ENCODE measurements at regions not wholly inside any gene's neighbourhood (a gene's known extent, or its start where the extent isn't known, plus 50 kb on each side); places are given as distances from the start of the nearest gene placed in this dataset.
"Not testable (repeated sequence)": the region's sequence is repeated elsewhere in the genome, so short reads cannot be mapped to it uniquely, and the experiment has no call there.

DNA sequence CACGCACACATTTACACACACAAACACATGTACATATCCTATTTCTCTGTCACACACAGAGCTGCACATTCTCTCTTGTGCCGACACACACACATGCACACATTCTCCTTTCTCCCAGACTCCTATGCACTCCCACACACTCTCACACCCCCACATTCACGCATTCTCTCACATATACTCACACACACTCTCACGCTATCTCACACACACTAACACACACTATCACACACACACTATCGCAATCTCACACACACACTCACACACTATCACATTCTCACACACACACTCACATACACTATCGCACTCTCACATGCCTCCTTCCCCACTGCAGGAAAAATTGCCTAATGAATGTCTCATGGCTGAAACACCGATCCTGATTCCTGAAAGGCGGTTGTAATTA is 450.7 kb downstream of the AACS start:
- DNase-seq: no peak

DNA sequence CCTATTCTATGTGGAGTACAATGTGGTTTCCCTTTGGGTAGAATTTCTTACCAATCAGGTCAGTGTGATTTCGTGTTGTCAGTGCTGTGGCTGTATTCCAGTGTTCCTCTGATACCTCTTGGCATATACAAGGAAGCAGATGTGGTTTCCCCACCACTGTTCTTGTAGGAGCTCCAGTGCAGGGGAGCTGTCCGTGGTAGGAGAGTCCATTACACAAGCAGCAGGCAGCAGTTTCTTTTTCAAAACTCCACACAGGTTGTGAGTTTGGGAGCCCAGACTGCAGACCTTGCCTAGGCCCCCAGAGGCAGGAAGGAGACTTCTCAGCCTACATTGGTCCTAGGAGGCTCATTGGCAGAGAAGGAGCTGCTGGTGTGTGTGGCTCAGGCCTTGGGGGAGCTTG is 452.8 kb downstream of the AACS start:
- no peak for DNase-seq

DNA sequence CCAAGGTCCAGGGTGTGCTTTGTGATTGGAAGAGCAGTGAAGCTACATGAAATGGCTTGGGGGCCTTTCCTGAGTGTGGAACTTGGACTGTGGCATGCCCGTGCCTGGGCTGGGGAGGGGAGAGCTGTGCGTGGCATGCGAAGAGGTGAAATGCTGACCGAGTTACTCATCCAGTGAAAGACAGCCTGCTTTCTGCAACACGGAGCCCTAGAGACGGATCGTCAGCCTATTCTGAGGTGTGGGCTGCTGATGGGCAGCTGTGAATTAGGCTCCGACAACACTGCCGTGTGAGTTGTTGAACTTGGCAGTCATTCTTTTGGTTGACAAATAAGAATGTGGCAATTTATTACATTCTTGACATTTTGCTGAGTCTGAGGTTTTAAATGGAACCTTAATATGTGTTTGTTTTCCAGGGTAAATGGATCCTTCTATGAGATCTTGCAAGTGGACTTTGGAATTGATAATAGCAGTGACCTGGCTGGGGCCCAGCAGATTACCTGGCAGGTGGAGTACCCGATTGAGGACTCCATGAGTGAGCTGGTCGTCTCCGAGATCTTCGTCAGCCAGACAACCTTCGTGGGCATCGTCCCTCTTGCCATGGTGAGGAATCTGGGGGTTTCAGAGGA is 453.9 kb downstream of the AACS start:
- DNase-seq: no peak

DNA sequence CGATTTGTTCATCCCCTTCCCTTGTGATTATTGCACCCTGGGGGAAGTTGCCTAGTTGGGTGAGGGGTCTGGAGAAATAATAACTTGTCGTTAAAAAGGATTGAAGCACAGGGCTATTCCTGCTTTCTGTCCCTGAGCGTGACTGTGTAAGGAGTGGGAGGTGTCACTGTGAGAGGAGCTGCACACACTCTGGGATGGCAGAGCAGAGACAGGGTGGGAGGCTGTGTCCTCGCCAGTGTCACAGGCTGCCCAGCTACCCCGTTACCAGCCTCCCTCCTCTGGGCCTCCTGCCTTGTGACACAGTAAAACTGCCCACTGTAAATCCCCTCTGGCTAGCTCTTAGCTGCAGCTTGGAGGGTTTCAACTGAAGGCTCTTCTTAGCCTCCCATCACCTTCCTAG is 460.6 kb downstream of the AACS start:
- no peak for DNase-seq

DNA sequence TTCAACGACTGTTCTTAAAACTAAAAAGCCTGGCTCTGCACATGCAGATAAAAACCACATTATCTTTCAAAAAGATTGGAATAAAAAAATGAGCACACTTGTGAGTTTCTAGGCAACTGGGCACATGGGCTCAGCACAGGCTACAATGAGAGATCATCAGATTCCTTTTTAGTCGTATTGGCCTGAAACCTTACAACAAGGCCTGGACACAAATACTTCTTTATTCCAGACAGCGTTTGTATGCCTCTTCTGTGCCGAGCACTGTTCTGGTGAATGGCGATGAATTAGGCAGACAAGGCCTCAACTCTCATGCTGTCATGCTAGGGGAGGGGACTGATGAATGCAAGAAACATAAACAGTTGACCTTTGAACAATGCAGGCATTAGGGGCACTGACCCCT is 463.0 kb downstream of the AACS start:
- no peak for DNase-seq

DNA sequence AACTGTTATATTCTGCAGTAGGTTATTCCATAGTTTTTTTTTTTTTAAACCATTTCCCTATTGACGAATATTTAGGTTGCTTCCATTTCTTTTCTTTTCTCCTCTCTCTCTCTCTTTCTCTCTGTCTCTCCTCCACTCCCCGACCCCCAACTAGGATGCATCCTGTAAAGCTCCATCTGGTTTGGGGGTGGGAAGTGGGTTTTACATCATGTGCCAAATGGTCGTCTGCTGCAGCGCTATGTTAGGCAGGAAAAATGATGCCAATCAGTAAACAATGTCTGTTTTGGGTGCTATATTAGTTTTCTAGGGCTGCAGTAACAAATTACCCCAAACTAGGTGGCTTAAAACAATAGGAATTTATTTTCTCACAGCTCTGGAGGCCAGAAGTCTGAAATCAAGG is 465.0 kb downstream of the AACS start:
- DNase-seq: no peak

DNA sequence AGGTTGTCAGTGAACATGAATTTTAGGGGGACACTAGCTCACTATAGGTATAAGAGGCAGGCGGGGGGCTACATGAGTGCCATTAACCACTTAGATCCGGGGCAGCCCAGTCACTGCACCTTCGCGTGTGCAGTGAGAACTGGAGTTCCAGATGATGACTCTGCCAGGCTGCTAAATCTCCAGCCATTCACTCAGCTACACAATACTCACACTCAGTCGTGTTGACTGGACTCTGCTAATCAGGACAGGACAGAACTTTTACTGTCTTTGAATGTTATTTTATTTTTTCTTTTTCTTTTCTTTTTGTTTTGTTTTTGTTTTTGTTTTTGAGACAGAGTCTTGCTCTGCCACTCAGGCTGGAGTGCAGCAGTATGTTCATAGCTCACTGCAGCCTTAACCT is 465.6 kb downstream of the AACS start:
- no peak for DNase-seq

DNA sequence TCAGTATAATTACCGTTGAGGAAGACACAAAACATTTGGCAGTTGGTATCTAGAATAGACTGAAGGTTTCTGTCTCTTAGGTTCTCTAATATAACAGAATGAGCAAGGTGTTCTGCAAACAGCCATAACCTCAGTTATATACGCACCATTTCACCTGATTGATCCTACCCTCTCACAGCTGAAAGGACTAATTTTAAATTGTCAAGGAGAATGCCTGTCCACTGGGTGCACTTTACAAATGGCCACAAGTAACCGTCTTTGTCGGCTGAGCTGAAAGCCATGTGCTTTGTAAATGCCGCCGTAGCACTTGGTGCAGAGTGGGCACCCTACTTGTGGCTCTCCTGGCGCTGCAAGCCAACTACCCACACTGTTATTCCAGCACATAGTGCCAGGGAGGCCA is 466.3 kb downstream of the AACS start:
- DNase-seq: no peak

DNA sequence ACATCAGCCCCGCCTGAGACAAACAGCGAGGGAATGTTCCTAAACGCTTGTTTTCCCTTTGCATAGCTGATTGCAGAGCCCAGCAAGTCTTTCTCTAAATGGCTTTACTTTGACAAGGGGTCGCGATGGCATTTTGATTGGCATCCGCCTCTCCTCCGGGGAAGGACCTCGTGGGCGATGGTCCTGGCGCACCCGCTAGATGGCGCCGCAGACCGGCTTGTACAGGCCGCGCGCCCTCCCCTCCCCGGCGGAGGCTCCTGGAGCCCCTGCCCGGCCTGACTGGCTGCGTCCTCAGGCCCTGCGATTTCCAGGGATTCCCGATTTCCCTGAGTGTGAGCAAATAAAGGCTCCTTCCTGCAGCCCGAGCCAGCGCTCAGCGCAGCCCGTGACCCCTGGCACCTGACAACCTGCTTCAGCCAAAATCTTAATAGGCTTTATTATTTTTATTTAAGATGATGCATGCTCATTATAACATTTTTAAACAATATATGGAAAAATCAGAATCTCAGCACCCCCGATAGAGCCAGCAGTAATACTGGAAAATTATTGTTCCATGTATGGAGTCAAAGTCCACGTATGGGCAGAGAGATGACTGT is 468.3 kb downstream of the AACS start:
- peak; percentile 7 for DNase-seq

DNA sequence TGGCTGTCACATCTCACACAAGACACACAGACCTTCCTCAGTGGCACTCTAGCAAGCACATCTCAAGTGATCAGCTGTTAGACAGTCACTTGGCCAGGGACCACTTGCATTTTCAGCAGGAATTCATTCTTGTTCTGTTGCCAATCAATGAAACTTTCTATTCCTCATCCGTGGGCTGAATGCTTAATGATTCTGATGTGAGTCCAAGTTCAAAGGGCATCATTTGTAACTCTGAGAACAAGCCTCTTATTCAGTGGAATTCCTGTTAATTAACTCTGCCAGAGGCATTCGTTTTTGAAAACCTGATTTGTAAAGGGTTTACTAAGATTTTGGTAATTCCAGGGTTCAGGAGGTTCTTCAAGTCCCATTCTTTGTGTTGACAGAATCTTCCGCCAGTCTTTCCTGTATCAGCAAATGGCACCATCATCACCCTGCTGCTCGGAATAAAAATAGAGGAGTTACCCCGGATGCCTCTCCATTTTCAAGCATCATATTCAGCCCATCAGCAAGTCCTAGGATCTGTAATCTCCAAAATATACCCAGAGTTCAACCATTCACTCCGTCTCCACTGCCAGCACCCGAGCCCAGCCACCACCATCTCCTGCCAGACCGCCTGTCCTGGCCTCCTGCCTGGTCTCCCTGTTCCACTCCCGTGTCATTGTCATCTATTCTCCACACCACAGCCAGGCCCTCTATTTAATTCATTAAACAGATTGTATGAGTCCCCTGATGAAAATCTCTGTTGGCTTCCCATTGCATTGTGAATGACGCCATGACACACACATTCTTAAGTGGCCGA is 473.4 kb downstream of the AACS start:
- DNase-seq: no peak

DNA sequence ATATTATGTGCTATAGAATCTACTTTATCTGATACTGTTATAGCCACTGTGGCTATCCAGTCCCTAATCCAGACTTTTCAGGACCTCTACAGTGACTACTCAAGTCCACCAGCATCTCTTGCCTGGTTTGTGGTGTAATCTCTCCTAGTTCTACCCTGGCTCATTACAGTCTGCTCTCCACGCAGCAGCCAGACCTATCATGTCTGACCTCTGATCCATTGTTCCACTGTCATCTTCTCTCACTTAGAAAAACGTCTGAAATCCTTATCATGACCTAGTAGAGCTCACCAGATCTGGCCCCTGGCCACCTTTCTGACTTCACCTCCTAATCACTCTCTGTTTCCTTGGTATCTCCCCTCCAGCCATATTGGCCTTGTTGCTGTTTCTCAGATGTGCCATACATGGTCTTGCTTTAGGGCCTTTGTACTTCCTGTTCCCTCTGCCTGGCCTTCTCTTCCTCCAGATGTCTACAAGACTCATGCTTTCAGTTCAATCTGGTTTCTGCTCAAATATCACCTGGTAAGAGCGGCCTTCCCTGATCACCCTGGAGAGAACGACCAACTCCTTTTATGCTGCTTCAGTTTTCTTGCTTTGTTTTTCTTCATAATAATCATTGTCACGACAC is 475.5 kb downstream of the AACS start:
- DNase-seq: no peak

DNA sequence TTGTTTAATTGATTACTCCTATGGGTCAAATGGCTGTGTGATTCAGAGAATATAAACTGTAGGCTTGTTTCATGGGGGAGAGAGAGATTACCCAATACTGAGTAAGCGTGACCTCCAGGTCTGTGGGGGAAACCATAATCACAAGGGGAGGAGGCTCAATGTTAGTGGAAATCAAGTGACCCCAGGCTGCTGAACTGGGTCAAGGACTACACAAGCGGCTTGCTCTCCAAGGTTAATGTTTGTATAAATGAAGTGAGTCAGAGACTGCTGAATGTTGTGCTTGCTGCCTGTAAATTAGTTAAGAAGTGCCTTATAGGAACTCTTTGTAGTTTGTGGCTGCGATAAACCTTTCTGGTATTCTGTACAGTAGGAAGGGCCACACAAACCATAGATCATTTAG is 479.7 kb downstream of the AACS start:
- DNase-seq: no peak

DNA sequence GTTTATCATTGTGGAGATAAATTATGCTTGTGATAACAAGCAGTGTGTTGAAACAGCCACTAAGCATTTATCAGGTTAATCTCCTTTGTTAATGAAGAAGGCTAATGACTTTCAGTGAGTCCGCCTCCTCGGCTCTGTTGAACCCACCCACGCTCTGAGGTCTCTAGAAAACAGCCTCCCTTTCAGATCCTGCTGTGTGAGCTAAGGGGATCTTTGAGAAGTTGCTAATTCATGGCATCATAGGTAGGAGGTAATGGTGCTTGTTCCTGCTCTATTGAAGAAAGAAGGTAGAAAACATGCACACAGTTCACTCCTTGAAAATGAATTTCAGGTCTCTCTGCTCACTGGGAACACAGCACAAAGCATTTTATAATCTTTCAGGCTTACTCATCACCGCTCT is 483.9 kb downstream of the AACS start:
- DNase-seq: no peak

DNA sequence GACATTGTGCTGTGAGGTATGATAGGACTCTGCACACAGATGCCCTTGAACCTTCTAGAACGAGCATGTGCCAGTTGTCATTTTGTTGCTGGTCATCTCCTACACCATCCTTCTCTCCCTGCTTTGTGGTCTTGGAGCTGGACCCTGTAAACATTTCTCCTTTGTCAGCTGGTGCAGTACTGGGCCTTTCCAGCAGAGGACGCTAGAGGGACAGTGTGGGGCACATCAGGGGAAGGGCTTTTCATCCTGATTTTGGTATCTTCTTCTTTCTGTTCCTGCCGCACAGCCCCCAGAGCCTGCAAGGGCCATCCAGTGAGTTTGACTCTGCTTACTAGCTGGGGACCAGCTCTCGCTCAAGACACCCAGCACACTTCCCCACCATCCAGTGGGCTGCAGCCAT is 484.6 kb downstream of the AACS start:
- DNase-seq: no peak

DNA sequence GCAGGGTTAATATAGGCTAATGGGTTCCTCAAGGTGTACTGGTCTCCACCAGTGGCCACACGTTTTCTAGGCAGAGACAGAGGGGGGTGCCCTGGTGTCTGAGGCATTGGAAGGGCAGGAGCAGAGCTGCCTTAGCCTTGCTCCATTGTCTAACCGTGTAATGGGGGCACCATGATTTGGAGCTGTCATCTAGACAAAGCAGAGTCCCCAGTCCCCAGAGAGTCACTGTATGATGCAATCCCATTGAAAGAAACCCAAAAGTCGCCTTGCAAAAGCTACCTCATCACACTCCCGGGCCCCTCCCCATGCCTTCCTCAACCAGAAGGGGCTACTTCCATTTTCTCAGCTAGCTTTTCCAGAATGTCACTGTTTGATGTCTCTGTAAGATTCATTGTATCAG is 487.1 kb downstream of the AACS start:
- DNase-seq: no peak

DNA sequence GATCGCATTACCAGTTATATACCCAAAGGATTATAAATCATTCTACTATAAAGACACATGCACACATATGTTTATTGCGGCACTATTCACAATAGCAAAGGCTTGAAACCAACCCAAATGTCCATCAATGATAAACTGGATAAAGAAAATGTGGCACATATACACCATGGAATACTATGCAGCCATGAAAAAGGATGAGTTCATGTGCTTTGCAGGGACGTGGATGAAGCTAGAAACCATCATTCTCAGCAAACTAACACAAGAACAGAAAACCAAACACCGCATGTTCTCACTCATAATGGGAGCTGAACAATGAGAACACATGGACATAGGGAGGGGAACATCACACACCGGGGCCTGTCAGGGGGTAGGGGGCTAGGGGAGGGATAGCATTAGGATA is 495.8 kb downstream of the AACS start:
- DNase-seq: not testable (repeated sequence)

DNA sequence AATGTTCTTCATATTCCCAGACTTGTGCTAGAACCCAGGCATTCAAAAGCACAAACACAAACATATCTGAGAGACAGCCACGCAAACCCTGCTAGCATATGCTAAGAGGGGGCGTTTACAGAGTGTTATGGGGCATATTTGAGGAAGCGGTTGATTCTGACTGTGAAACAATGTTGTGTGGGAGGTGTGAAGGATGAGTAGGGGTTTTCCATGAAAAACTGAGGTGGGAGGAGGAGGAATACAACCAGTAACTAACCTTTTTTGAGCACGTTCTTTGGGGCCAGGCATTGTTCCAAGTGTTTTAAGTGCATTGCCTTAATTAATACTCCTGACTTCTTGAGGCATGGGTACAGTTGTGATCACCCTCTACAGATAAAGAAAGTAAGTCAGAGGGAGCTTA is 499.5 kb downstream of the AACS start:
- no peak for DNase-seq

DNA sequence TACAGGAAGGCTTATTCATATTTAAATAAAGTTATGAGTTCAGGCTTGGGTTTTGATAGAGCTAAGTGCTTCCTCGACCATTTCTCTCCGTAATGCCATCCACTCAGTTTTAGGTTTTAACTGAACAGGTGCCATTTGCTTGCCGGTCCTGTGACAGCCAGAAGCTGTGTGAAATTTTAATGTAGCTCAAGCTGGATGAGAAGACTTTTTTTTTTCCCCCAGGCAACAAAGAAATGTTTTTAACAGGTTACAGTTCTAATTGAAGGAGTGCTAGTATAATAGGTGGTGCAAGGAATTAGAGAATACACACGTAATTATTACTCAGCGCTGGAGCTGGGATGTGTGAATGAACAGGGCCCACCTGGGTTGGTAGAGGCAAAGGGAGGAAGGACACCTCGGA is 502.3 kb downstream of the AACS start:
- DNase-seq: no peak

DNA sequence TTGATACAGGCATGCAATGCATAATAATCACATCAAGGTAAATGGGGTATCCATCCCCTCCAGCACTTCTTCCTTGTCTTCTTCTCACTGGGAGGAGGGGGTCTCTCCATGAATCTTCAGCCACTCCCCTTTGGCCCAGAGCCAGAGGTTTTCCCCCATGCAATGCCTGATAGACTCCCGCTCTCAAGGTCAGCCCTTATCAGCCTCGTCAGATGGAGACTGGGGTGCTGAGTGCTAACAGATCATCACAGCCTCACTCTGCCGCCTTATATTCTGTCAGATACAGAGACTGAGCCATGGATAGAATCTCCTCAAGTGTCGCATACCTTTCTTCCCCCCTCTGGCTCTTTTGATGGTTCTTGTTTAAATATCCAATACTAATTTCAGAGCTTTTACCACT is 503.1 kb downstream of the AACS start:
- DNase-seq: no peak

DNA sequence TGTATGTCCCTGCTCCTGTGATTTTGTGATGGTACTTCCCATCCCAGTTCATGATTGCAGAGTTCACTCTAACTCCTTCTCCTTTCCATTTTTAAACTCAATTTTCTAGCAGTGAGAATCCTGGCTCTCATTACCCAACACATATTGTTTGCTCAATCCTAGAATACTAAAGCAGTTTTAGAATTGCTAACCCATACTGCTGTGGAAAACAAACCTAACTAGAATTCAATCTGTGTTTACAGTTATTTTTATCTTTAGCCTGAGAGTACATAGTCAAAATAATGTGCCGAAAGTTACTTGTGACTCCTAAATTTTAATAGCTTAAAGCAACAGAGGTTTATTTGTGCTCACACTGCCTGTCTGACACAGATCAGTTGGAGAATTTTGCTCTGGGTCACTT is 508.0 kb downstream of the AACS start:
- no peak for DNase-seq

DNA sequence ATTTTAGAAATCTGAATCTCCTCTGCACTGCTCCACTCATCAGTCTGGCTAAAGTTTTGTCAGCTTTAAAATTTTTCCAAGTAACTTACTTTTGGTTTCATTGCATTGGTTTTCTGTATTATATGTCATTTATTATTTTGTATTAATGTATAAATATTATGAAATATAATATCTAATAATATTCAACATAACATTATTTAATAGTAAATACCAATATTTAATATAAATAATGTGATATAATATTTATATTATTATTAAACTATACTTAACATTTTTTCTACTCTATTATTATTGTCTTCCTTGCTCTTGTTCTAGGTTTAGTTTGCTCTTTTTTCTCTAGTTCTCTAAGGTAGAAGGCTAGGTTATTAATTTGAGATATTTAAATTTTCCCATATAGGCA is 512.1 kb downstream of the AACS start:
- no peak for DNase-seq

DNA sequence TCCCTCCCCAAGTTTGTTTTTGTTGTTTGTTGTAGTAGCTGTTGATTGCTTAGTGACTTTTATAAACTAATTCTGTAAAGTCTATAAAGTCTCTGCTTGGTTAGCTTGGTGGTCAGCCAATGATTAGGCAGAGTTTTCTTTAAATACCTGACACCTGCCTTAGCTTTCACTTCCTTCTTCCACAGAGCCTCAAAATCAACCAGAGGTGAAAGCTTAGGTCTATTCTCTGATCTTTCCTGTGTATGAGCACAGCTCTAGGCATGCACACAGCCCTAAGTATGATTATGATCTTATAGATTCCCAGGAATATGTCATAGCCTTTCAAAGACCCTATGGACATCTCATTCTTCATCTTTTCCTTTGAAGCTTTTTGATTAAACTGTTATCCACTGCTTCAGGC is 514.7 kb downstream of the AACS start:
- no peak for DNase-seq

DNA sequence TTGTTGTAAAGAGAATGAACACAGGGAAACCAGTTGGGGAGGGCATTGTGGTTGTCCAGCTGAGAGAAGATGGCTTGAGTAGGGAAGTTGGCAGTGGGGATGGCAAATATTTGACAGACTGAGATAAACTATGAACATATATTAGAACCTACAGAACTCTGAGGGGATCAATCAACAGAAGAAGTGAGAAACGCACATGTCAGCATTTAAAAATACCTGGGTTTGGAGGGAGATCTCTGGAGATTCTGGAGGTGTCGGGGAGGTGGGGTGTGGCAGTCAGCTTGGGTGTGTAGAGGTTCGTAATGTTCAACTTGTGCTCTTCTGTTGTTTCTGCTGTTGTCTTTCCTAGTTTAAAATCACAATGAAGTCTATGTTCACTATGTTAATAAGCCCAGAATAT is 517.8 kb downstream of the AACS start:
- DNase-seq: no peak

DNA sequence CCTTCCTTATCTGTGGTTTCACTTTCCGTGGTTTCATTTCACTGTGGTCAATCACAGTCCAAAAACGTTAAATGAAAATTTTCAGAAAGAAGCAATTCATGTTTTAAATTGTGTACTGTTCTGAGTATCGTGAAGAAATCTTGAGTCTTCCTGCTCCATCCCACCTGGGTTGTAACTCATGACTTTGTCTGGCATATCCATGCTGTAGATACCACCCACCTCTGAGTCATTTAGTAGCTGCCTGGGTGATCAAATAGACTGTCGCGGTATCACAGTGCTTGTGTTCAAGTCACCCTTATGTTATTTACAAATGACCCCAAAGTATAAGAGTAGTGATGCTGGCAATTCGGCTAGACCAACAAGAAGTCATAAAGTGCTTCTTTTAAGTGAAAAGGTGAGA is 521.2 kb downstream of the AACS start:
- no peak for DNase-seq
